GM12873 (cell line): ENCODE measurements at regions not wholly inside any gene's neighbourhood (a gene's known extent, or its start where the extent isn't known, plus 50 kb on each side); places are given as distances from the start of the nearest gene placed in this dataset.

Experiments used
- CTCF ChIP-seq: IDR thresholded peaks from 2 replicates; pipeline ENCODE4 v1.5.1; 2012; ENCODE audit warnings: low read depth, mild to moderate bottlenecking, moderate library complexity, low read length, control low read depth; ENCODE audit not compliant: insufficient read depth; ENCODE audit errors: missing control alignments

- no peak for TF ChIP-seq CTCF
Observed at GRCh38 chr18:56443166-56443907, 195.1 kb downstream of the TXNL1 start.

DNA sequence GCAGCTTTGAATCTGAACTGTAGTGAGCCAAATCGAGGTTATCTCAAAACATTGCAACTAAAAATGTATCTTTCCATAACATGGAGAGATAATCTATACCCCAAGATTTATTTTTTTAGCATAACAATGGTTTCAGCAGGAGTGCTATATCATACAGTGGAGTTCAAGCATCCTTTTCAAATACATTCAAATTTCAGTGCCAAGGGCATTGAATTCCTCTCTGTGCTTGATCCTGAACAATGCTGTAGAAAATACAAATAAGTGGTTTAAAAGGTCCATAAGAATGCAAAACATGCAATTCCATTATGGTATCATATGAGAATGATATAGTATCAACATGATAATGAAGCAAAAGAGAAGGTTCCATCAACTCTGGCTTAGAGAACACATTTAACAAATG lies 201.7 kb downstream of the TXNL1 start:
- TF ChIP-seq CTCF = no peak

DNA sequence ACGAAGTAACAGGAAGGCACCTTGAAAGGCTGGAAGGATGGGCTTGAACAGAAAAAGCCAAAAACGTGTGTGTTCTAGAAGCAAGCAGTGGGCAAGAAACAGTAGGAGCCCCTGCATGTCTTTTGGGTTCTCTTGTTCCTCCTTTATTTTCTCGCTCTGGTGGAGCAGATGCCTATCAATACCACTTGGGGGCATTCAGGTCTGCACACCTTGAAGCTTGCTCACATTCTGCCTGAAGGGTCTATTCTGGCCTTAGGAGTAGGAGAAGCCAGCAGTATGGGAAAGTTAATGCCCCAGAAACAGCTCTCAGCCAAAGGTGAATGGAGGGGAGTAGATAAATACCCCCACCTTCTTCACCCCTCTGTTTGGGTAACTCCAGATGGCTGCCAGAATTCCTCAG lies 204.5 kb downstream of the TXNL1 start:
- no peak for TF ChIP-seq CTCF

DNA sequence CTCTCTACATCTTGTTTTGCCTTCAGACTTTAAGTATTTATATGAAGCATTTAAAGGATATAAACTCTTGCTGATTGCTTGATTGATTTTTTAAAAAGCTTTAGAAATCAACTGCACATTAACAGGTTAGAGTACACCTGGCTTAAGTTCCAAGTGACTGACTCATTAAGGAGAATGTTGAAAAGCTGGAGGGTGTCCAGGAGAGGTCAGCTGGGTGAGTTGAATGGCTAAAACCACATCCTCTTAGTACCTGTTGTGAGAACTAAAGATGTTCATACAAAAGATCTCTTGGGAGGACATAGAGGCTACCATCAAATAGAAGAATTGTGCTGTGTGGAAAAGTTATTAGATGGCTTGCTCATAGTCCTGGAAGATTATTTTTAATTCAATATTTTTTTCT lies 206.8 kb downstream of the TXNL1 start:
- no peak for TF ChIP-seq CTCF

DNA sequence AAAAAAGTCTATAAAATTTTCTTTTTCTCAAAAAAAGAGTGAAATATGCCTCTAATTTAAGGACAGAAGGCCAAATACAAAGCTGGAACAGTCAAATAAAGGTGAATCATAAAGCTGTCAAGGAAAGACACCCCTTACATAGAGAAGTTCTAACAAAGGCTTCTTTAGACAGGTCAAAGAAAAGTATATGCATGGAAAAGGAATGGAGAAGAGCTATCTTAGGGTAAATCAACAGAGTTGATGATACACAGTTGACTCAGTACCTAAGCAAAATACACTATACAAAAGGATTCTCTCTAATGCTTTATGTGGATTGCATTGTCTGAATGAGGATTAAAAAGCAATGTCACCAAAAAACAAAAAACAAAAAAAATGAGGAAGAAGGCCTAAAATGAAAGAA lies 214.8 kb downstream of the TXNL1 start:
- no peak for TF ChIP-seq CTCF

DNA sequence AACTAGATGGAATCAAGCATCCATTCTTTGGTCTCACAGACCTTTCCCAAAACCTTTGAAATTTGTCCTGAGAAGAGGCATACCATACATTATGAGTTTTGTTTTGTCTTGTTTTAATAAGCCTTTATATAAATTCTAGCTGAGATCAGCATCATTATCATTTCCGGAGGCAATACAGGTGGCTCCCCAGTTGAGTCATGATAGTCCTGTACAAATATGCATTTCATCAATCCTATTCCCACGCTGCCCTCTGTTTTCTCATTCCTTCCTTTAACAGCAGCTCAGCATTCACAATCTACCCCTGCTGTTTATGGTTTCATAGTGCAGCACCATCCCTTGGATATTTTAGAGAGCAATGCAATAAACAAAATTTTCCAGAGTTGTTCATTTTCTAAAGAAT lies 216.7 kb downstream of the TXNL1 start:
- TF ChIP-seq CTCF = no peak

GRCh38 chr18:56414357-56414756 lies 224.0 kb downstream of the TXNL1 start:
- TF ChIP-seq CTCF = no peak
